Adrenal gland (tissue), 9 donors: ENCODE measurements at regions not wholly inside any gene's neighbourhood (a gene's known extent, or its start where the extent isn't known, plus 50 kb on each side); places are given as distances from the start of the nearest gene placed in this dataset.

ENCODE experiments used
- DNase-seq, 7 donors: peaks; one replicate each; pipeline ENCODE4 v3.0.0-alpha.2; 2019 to 2020
- H3K27ac ChIP-seq, 5 donors: fragments of 200-600 bp; sonication (generic) in 4 of 5; 1 replicate in 3 of 5; 2 replicates in 2 of 5; pipeline versions ENCODE4 v1.5.1 to v1.8.0; 2016 to 2020; ENCODE audit warnings: mild to moderate bottlenecking in 1 of 5
- H3K27me3 ChIP-seq: fragments of 200-600 bp; 2 replicates; pipeline ENCODE4 v1.8.0; 2021
- H3K36me3 ChIP-seq, 2 donors: fragments of 200-600 bp; replicated peaks in 1 of 2; 1 replicate in 1 of 2; 2 replicates in 1 of 2; pipeline versions ENCODE4 v1.5.1 to v1.8.0; 2018 to 2022
- H3K4me1 ChIP-seq, 2 donors: fragments of 200-600 bp; replicated peaks in 1 of 2; 1 replicate in 1 of 2; 2 replicates in 1 of 2; pipeline versions ENCODE4 v1.5.1 to v1.8.0; 2018 to 2021
- H3K4me3 ChIP-seq, 4 donors: fragments of 200-600 bp; sonication (generic) in 3 of 4; one replicate each; pipeline ENCODE4 v1.5.1; 2016 to 2018
- H3K9me3 ChIP-seq, 3 donors: fragments of 200-600 bp; sonication (generic) in 1 of 3; replicated peaks in 1 of 3; 1 replicate in 2 of 3; 2 replicates in 1 of 3; pipeline versions ENCODE4 v1.5.1 to v1.8.0; 2016 to 2021
- POLR2A ChIP-seq, 2 donors: fragments of 450-650 bp; IDR thresholded peaks; one replicate each; pipeline ENCODE4 v1.6.1; 2017; ENCODE audit warnings: antibody characterized with exemption in 2 of 2, mild to moderate bottlenecking in 2 of 2, moderate library complexity in 1 of 2
- WGBS, 4 donors: extraction: QIAGEN DNeasy Blood & Tissue Kit in 2 of 4; methylation state at CpG; one replicate each; pipeline versions ENCODE4 v1.1.5 to v1.1.7; 2013 to 2017; 5-methylcytosine and 5-hydroxymethylcytosine counted together
- intact Hi-C, 2 donors: fragments of 100-400 bp; cut with DNase I; formaldehyde crosslinking; loops; one replicate each; pipeline versions ENCODE4 v1.14.1 to v1.15.0; 2022 to 2023
- TF ChIP-seq, protein P1 (sequence below), 6 experiments: fragments of 450-650 bp in 4 of 6; fragments of 200-600 bp in 2 of 6; sonication (generic) in 1 of 6; IDR thresholded peaks; 1 replicate in 5 of 6; 2 replicates in 1 of 6; pipeline versions ENCODE4 v1.5.1 to v1.8.0; 2016 to 2021; ENCODE audit warnings: antibody characterized with exemption in 6 of 6, mild to moderate bottlenecking in 2 of 6, moderate library complexity in 1 of 6
- donor health status: healthy with polysubstance abuse.
- donor health status: Bipolar disorder and iron deficiency.
- donor health status: DM: yes; HTN: yes; CAD: no.
- donor health status: DM: no; HTN: no; CAD: no.
- donor health status: DM: no; HTN: no; CAD: no.

DNA sequence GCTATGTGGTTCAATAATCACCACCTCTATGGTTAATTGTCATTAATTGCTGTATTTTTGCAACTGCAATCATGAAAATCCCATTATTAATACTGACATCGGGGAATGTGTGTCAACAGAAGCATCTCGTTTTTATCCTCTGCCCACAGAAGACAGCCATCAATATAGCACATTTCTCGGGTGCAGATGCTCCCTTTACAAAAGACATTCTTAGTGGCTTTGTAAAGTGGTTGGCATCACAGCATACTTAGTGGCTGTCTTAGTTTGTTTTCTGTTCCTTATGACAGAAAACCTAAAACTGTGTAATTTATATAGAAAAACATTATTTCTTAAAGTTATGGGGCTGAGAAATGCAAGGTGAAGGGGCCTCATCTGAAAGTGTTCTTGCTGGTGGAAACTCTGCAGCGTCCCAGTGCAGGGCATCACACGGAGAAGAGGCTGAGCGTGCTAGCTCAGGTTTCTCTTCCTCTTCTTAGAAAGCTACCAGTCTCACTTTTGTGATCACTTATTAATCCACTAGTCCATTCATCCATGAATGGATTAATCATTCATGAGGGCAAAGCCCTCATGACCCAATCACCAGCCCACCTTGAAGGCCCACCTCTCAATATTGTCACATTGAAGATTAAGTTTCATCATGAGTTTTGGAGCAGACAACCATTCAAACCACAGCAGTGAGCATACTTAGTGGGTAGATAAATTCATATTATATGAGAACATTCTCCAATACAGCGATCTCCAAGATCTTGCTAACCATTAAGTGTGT is 1067.7 kb upstream of the PABPC4L start:
- H3K27me3 ChIP-seq: no peaks in the 10 kb centered on the region
- H3K27ac ChIP-seq: no peak overlapping the region
- intact Hi-C loops: no loop called here
- DNase-seq: no peak
- 82 to 87% (median 85%) methylated on average over 7 of the region's 7 CpGs for WGBS, 4 donors
- H3K4me3 ChIP-seq: no peak overlapping the region
- TF ChIP-seq POLR2A (IDR thresholded peaks at IDR 0.05): no peak
- TF ChIP-seq, protein P1, sequence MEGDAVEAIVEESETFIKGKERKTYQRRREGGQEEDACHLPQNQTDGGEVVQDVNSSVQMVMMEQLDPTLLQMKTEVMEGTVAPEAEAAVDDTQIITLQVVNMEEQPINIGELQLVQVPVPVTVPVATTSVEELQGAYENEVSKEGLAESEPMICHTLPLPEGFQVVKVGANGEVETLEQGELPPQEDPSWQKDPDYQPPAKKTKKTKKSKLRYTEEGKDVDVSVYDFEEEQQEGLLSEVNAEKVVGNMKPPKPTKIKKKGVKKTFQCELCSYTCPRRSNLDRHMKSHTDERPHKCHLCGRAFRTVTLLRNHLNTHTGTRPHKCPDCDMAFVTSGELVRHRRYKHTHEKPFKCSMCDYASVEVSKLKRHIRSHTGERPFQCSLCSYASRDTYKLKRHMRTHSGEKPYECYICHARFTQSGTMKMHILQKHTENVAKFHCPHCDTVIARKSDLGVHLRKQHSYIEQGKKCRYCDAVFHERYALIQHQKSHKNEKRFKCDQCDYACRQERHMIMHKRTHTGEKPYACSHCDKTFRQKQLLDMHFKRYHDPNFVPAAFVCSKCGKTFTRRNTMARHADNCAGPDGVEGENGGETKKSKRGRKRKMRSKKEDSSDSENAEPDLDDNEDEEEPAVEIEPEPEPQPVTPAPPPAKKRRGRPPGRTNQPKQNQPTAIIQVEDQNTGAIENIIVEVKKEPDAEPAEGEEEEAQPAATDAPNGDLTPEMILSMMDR (IDR thresholded peaks at IDR 0.05): no peak
- H3K9me3 ChIP-seq: no peaks in the 10 kb centered on the region
- no peaks in the 10 kb centered on the region for H3K4me1 ChIP-seq
- no peaks in the 10 kb centered on the region for H3K36me3 ChIP-seq

DNA sequence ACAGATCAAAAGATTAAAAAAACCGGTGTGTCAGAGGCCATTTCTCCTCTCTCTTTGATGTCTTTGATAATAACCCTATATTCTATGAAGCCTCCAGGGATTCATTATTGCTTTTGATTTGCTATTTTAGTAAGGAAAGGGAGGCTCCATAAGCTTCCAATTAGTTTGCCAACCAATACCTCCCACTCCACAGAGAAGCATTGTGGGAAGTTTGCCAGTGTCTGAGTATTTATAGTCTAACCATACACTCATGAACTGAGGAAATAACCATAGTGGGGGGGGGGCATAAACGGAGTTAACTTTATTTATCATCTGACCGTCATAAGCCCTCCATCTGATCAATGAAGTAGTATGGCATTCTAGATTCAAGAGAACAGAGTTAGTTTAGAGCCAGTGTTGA is 1066.8 kb upstream of the PABPC4L start:
- intact Hi-C loops: no loop called here
- no peaks in the 10 kb centered on the region for H3K36me3 ChIP-seq
- DNase-seq: no peak
- H3K27ac ChIP-seq: no peak overlapping the region
- TF ChIP-seq, protein P1 (IDR thresholded peaks at IDR 0.05): no peak
- no peak for TF ChIP-seq POLR2A (IDR thresholded peaks at IDR 0.05)
- H3K4me1 ChIP-seq: no peaks in the 10 kb centered on the region
- H3K27me3 ChIP-seq: no peaks in the 10 kb centered on the region
- WGBS, 4 donors: 48 to 65% (median 56%) methylated on average over 3 of the region's 3 CpGs
- H3K4me3 ChIP-seq: no peak overlapping the region
- no peaks in the 10 kb centered on the region for H3K9me3 ChIP-seq

DNA sequence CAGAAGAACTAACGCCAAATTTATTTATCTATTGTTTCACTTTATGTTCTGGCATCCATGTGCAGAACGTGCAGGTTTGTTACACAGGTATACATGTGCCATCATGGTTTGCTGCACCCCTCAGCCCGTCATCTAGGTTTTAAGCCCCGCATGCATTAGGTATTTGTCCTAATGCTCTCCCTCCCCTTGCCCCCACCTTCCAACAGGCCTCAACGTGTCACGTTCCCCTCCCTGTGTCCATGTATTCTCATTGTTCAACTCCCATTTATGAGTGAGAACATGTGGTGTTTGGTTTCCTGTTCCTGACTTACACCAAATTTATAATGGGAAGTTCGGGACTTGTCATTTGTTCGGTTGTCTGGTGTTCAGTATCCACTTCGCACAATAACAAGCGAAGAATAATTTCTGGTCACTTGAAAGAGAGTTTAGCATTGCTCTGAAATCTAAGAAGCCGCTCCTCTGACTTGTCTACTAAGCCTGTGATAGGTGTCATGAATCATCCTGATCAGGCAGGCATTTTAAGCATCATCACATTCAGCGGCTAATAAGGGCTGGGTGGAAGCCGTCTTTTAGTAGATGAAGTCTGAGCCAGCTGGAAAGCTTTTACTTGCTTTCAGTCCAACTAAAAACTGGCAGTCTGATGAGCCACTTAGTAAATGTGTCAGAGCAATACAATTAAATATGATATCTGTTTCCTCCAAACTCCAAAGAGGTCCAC is 1065.7 kb upstream of the PABPC4L start:
- no peaks in the 10 kb centered on the region for H3K9me3 ChIP-seq
- WGBS, 4 donors: 55 to 67% (median 63%) methylated on average over 13 of the region's 13 CpGs
- no peak overlapping the region for H3K27ac ChIP-seq
- H3K36me3 ChIP-seq: no peaks in the 10 kb centered on the region
- H3K4me3 ChIP-seq: no peak overlapping the region
- TF ChIP-seq, protein P1 (IDR thresholded peaks at IDR 0.05): no peak
- no peak for TF ChIP-seq POLR2A (IDR thresholded peaks at IDR 0.05)
- intact Hi-C loops: no loop called here
- no peaks in the 10 kb centered on the region for H3K4me1 ChIP-seq
- DNase-seq: no peak
- no peaks in the 10 kb centered on the region for H3K27me3 ChIP-seq

DNA sequence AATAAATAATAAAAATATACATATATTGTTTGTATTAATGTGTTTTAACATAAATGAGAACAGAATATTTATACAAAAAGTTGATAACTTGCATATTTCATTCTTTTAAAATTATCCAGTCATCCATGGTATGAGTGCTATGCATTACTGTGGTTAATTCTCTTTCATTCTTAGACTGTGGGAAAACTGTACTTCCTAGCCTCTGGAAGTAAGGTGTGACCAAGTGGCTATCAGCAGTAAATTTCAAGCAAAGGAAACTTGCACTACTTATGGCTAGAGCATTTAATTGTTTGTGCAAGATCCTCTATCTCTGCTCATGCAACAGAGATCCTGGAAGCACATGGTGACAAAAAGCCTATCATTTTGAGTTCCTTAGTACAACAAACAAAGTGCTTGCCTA is 1054.5 kb upstream of the PABPC4L start:
- H3K4me1 ChIP-seq: no peaks in the 10 kb centered on the region
- no peaks in the 10 kb centered on the region for H3K27me3 ChIP-seq
- intact Hi-C loops: no loop called here
- TF ChIP-seq POLR2A (IDR thresholded peaks at IDR 0.05): no peak
- TF ChIP-seq, protein P1 (IDR thresholded peaks at IDR 0.05): no peak
- H3K4me3 ChIP-seq: no peak overlapping the region
- no peaks in the 10 kb centered on the region for H3K36me3 ChIP-seq
- DNase-seq: no peak
- H3K27ac ChIP-seq: no peak overlapping the region
- no peaks in the 10 kb centered on the region for H3K9me3 ChIP-seq
